MM.1S (cell line): ENCODE measurements at regions not wholly inside any gene's neighbourhood (a gene's known extent, or its start where the extent isn't known, plus 50 kb on each side); places are given as distances from the start of the nearest gene placed in this dataset.

Source experiments
- EZH2 ChIP-seq: fragments of 300-600 bp; sonication (generic); optimal IDR thresholded peaks from 2 replicates; pipeline ENCODE3; 2017; ENCODE audit warnings: low read depth, mild to moderate bottlenecking, antibody characterized with exemption, low read length, mixed read lengths
- EZH2phosphoT487 ChIP-seq: fragments of 300-600 bp; sonication (generic); IDR thresholded peaks from 2 replicates; pipeline ENCODE4 v1.6.1; 2018; ENCODE audit warnings: antibody characterized with exemption, low read length
- TF ChIP-seq, protein P1 (sequence below): fragments of 300-600 bp; sonication (generic); IDR thresholded peaks from 2 replicates; pipeline ENCODE4 v1.5.1; 2016; ENCODE audit warnings: antibody characterized with exemption, low read length, mixed read lengths

- TF ChIP-seq, protein P1, sequence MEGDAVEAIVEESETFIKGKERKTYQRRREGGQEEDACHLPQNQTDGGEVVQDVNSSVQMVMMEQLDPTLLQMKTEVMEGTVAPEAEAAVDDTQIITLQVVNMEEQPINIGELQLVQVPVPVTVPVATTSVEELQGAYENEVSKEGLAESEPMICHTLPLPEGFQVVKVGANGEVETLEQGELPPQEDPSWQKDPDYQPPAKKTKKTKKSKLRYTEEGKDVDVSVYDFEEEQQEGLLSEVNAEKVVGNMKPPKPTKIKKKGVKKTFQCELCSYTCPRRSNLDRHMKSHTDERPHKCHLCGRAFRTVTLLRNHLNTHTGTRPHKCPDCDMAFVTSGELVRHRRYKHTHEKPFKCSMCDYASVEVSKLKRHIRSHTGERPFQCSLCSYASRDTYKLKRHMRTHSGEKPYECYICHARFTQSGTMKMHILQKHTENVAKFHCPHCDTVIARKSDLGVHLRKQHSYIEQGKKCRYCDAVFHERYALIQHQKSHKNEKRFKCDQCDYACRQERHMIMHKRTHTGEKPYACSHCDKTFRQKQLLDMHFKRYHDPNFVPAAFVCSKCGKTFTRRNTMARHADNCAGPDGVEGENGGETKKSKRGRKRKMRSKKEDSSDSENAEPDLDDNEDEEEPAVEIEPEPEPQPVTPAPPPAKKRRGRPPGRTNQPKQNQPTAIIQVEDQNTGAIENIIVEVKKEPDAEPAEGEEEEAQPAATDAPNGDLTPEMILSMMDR, result no peak
- TF ChIP-seq EZH2 (no peak), EZH2phosphoT487 (no peak)
These were observed 238.3 kb upstream of the C1orf87 start for GRCh38 chr1:60311838-60312237.
